Umbilical cord (tissue), 1 donor: ENCODE measurements at regions not wholly inside any gene's neighbourhood (a gene's known extent, or its start where the extent isn't known, plus 50 kb on each side); places are given as distances from the start of the nearest gene placed in this dataset.
"Not testable (repeated sequence)": the region's sequence is repeated elsewhere in the genome, so short reads cannot be mapped to it uniquely, and the experiment has no call there.

Experiments used
- DNase-seq: peaks from one replicate; pipeline ENCODE4 v3.0.0-alpha.2; 2015; ENCODE audit warnings: low spot score

DNA sequence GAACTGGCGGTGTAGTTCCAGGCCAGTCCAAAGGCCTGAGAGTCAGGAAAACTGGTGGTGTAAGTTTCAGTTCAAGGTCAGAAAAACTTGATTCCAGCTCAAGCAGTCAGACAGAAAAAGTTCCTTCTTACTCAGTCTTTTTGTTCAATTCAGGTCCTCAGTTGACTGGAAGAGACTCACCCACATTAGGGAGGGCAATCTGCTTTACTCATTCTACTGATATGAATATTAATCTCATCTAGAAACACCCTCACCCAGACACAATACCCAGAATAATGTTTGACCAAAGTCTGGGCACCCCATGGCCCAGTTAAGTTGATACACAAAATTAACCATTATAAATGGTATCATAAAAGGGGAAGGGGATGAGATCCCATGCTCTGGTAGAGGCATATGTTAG lies 50.1 kb upstream of the LTA4H start:
- DNase-seq, result no peak

DNA sequence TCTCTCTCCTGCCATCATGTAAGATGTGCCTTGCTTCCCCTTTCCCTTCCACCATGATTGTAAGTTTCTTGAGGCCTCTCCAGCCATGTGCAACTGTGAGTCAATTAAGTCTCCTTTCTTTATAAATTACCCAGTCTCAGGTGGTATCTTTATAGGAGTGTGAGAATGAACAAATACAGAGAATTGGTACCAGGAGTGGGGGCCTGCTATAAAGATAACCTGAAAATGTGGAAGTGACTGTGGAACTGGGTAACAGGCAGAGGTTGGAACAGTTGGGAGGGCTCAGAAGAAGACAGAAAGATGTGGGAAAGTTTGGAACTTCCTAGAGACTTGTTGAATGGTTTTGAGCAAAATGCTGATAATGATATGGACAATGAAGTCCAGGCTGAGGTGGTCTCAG lies 50.8 kb upstream of the LTA4H start:
- not testable (repeated sequence) for DNase-seq

DNA sequence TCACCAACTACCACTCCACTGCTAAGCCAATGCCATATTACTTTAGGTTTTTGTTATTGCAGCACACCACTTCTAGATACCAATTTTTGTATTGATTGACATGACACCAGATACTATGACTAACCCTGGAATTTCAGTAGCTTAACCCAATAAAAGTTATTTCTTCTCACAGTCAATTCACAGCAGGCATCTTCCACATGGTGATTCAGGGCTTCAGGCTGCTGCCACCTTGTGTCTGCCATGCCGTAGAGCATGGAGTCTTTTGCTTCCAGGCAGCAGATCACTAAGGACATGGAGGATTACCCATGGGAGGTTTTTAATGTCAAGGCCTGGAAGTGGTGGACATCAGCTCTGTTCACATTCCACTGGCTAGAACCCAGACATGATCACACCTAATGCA lies 56.4 kb upstream of the LTA4H start:
- DNase-seq, result no peak

DNA sequence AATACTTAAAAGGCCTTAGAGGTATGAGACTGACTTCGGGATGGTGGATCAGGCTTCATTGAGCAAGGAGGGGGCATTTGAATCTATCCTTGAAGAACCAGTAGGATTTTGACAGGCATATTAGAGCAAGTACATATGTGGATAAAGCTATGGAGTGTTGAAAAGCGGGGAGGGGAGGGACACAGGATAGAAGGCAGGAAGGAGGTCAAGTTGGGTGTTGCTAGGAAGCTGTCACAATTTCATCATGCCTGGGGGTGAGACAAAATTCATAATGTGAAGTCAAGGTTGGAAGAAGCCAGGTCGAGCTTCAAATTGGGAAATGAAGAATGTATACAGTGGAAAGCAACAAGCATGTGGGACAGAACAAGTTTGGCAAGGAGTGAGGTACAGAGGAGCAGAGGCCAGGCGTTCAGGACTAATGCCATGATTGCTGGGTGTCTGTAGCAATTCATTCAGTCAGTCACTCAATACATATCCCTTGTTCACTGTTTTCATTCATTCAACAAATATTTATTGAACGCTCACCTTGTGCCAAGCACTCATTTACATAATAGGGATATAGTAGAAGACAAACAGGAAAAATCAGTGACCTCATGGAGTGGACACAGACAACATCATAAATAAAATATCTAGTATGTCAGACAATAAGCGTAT lies 58.3 kb upstream of the LTA4H start:
- DNase-seq, result no peak

DNA sequence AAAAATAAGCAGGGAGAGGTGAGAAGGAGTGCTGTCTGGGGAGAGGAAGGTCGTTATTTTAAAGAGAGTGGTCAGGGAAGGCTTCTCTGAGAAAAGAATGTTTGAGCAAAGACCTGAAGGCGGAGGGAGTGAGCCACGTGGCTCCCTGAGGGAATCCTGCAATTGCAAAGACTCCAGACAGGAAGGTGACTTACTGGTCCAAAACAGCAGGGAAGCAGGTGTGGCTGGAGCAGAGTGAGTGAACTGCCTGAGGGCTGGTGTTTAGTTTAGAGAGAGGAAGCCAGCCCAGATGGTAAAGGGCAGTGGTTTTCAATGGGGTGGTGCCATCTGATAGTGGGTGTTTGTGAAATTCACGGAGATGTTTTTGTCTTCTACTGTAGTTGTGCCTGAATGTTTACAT lies 58.8 kb upstream of the LTA4H start:
- no peak for DNase-seq

DNA sequence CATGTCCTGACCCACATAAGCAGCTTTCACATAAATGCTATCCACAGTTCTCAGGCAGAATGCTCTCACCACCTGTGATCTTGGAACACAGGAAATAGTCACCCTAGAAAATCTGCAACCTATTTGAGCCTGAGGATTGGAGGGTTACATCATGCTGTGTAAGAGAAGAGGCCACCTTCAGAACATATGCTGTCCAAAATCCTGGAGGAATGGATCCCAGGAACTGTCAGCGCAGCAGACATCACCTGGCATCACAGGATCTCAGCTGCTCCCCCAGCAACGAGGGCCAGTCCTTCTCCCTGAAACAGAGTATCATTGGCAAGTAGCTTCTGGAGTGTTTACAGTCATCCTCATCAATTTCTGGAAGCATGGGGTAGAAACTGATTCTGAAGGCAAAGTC lies 63.2 kb upstream of the LTA4H start:
- DNase-seq, result no peak

DNA sequence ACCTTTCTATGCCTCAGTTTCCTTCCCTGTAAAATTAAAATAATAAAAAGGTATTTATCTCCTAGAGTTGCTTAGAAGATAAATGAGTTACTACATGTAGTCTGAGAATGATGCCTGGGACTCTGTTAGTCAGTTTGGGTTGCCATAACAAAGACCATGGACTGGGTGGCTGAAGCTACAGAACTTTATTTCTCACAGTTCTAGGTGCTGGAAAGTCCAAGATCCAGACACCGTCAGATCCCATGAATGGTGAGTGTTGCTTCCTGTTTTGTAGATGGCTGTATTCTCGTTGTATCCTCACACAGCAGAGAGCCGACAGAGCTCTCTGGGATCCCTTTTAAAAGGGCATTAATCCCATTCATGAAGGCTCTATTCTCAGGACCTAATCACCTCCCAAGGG lies 64.0 kb upstream of the LTA4H start:
- no peak for DNase-seq

DNA sequence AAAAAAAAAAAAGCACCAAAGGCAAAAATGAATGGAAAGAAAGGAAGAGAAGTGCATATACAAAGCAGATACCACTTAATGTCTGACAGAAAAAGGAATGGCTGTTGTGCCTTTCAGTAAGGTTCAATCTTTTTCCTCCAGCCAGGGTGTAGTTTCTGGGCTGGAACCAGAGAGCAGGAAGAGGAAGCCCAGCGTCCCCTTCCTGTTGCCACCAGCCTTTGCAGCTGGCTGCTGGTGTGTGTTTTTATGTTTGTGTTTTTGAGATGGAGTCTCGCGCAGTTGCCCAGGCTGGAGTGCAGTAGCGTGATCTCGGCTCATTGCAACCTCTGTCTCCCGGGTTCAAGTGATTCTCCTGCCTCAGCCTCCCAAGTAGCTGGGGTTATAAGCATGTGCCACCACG lies 64.6 kb upstream of the LTA4H start:
- no peak for DNase-seq

DNA sequence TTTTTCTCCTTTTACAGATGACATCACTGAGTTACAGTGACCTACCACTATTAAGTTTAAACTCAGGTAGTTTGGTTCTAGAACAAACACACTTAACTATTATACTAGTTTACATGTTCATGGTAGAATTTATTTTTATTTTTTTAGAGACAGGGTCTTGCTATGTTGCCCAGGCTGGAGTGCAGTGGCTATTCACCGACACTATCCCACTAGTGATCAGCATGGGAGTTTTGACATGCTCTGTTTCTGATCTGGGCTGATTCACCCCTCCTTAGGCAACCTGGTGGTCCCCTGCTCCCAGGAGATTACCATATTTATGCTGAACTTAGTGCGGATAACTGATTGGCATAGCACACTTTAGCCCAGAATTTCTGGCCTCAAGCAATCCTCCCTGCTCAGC lies 66.4 kb upstream of the LTA4H start:
- no peak for DNase-seq

DNA sequence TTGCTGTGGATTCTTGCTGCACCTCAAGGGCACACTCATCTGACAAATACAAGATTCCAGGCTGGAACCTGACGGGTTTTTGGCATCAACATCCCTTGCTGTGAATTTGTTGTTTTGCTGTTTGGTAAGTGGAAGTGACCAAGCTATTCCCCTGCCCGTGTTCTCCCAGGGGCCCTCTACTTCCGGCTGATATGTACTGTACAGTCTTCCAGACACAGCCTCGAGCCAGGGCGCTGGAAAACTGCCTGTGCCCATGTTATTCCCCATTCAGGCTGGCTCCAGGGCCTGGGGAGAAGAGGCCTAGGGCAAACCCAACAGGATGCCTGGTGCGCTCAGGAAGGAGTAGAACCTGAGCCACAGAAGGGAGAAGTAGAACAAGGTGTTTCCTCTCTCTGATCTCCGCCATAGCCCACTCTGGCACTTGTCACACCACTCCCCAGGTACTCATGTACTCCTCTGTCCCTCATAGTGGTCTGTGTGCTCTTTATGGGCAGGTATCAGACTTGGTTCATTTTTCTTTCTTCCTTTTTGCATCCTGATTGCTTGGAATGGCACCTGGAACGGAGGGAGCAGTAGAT lies 67.8 kb upstream of the LTA4H start:
- DNase-seq, result peak; percentile 11

DNA sequence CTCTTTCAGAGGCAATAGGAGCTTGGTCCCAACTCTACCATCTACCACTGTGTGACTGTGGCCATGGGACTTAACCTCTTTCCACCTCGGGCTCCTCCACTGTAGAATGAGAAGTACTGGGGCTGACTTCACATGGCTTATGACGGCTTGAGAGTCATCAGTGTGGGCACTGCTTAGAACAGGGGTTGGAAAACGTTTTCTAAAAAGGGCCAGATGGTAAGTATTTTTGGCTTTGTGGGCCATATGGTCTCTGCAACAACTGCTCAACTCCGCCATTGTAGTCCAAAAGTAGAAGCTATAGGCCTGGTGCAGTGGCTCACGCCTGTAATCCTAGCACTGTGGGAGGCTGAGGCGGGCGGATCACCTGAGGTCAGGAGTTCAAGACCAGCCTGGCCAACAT lies 69.2 kb upstream of the LTA4H start:
- no peak for DNase-seq

DNA sequence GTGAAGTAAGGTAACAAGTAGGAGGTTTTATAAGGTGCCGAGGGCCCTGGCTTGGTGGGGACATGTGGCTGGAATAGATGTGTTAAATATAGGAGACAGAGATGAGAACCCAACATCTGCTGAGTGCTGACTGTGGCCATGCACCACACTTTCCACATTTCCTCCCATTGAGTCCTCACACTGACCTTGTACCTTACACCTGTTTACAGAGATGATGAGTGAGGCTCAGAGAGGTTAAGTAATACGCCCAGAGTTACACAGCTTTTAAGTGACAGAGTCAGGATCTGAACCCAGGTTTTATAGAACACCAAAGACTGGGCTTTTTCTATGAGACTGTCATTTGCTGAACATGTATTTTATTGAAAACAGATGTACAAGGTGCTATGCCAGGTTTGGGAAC lies 70.8 kb upstream of the LTA4H start:
- no peak for DNase-seq

DNA sequence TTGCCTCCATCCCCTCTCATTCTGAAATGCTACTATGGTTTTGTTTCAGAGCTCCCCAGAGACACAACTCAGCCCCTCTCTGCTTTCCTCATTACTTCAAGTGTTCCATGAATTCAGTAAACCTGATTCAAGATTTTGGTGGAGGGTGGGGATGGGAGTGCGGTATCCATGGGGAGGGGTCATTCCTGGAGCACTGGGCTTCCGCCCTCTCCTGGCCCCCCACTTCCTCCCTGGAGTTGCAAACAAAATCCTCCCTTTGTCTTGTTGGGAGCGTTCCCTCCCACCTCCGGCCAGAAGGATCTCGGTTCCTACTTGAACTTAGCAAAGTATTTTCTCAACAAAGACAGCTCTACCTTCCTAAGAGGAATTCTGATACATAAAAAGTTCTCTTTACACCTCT lies 71.8 kb upstream of the LTA4H start:
- no peak for DNase-seq

DNA sequence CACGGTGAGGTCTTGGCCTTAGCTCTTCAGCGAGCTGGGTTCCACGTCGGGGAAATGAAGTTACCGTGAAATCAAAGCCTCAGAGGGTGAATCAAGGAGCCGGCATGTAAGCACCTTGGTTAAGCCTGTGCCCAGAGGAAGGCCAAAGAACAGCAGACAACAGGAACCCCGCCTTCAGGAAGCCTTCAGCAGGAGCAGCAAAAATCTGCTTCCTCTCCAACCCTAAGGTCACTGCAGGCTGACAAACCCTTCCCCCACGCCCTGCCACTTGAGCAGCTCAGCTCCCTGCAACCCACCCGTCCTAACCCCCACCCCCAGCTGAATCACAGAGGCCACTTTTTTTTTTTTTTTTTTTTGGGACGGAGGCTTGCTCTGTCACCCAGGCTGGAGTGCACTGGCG lies 72.9 kb upstream of the LTA4H start:
- peak; percentile 10 for DNase-seq

DNA sequence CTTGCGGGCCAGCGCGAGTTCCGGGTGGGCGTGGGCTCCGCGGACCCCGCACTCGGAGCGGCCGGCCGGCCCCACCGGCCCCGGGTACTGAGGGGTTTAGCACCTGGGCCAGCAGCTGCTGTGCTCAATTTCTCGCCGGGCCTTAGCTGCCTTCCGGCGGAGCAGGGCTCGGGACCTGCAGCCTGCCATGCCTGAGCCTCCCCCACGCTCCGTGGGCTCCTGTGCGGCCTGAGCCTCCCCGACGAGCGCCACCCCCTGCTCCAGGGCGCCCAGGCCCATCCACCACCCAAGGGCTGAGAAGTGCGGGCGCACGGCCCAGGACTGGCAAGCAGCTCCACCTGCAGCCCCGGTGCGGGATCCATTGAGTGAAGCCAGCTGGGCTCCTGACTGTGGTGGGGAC lies 73.6 kb upstream of the LTA4H start:
- not testable (repeated sequence) for DNase-seq

DNA sequence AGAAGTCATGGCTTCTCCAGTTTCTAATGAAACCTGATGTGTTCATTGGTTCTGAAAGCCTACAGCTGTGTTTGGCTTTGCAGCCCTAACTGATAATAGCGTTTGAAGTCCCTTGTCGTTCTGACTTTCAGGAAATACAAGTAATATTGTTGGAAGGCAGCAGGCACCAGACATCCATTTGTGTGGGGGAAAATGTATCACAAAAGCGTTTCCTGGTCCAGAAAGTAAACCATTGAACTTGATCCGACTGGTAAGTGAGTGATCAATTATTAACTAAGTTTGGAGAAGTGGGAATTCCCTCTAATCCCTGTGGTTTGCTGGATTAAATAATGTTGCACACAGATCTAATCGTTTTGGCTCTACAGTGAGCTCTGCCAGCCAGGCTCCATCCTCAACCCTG lies 77.3 kb upstream of the LTA4H start:
- no peak for DNase-seq

DNA sequence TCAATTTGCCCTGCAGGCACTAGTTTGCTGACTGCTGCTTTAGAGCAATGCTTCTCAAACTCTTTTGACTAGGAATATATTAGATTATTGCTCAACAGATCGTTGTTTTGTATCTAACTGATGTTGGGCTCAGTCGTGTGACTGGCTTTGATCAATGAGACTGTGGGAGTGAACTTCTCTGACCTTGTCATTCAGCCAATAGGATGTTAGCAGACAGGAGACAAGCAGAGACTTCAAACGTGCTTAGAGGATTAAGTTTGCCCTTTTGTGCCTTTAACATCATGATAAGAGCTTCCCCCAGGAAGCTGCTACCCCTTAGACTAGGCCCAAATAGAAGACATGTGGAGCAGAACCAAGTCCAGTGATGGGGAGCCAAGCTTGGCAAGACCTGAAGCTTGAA lies 76.7 kb upstream of the ELK3 start:
- peak; percentile 11 for DNase-seq

DNA sequence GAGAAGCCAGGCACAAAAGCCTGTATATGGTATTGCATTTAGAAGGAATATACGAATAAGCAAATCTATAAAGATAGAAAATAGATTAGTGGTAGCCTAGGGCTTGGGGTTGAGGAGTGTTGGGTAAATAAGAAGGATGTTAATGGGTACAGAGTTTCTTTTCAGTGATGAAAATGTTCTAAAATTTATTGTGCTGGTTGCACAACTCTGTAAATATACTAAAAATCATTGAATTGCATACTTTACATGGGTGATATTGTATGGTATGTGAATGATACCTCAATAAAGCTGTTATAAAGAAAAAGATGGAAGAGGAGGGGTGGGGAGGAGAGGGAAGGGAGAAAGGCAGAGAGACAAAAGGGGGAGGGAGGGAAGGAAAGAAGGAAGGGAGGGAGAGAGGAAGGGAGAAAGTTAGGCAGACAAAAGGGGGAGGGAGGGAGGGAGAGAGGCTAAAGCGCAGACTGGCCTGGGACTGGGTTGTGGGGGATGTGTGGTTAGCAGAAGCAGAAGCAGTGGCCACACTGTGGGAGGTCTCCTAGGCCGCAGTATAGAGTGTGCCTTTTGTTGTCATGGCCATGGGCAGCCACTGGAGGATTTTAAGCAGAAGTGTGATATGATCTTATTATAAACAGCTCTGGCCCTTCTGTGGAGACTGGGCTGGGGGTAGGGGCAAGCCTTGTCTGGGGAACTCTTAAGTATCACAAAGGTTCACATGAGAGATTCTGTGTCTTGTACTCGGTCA lies 73.6 kb upstream of the ELK3 start:
- DNase-seq, result no peak

DNA sequence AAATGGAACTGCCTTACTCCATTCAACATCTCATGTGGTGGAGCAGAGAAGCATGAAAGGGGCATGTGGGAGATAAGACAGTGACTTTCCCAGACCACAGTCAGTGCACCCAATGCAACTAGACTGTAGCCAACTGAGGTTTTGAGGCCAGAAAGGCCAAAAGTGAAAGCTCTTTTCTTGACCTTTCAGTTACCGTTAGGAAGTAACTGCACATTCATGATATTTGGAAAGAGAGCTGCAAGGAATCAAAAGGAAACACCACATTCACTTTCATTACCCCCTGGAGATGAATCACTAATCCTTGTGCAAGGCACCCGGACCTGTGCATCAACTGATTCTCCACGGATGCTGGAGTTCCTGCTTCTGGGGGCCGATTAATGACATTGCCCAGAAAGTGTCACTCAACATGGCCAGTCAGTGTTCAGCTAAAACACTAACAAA lies 72.9 kb upstream of the ELK3 start:
- DNase-seq, result no peak

DNA sequence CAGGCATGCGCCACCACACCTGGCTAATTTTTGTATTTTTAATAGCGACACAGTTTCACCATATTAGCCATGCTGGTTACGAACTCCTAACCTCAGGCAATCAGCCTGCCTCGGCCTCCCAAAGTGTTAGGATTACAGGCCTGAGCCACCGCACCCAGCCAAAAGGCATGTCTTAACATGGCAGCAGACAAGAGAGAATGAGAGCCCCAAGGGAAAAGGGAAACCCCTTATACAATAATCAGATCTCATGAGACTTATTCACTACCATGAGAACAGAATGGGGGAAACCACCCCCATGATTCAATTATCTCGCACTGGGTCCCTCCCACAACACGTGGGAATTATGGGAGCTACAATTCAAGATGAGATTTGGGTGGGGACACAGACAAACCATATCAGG lies 65.9 kb upstream of the ELK3 start:
- not testable (repeated sequence) for DNase-seq

DNA sequence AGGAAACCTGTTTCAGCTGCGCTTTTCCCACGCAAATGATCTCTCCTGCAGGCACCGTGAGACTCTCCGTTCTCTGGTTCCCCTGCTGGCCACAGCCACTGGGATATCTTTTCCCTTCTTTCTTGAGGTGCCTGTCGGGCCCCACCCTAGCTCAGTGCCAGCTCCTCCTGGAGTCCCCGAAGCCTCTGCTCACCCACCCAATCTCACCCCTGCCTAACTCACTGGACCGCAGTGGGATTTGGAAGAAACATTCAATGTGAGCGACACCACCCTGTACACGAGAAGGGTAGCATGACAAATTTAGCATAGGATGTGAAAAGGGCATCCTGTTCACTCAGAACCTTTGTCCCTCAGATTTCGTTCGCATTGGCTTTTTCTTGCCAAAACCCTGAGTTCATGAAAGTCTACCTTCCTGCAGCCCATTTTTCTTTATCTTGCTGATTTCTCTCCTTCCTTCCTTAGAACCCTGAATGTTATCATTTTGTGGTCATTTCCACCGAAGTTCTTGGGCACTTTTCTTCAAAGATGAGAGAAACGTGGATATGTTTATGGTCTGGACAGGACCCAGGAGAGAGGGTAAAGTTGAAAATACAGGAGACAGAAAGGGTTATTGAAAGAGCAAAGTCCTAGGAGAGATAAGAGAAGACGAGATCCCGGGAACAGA lies 63.6 kb upstream of the ELK3 start:
- DNase-seq, result no peak

DNA sequence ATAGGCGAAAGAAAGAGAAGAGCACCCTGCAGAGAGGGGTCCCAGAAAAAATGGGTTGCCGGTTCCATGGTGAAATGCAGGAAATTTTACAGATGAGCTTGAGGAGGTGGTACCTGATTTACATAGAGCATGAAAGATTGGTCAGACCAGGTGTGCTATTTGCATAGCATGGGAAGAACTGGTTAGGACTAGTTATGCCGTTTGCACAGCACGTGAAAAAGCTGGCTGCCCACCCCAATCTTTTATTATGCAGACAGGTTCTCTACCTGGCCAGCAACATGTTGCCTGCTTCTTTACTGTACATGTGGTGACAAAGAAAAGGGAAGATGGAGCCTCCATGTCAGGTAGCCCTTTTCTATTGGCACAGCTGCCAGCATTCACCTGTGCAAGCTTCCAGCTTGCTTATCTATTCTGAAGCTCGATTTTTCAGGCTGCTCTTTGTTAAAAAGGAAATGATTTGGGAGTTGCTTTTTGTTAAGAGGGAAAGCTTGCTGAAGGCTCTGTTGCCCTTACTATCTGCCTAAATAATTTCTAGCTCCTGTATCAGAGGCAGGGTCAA lies 62.9 kb upstream of the ELK3 start:
- no peak for DNase-seq
